Neutrophil (primary cell): ENCODE measurements at regions not wholly inside any gene's neighbourhood (a gene's known extent, or its start where the extent isn't known, plus 50 kb on each side); places are given as distances from the start of the nearest gene placed in this dataset.

Source experiments
- H3K27ac ChIP-seq: fragments of 200-600 bp; sonication (generic); 2 replicates; pipeline ENCODE4 v1.5.1; 2016; ENCODE audit warnings: mild to moderate bottlenecking, moderate library complexity
- H3K27me3 ChIP-seq: fragments of 200-600 bp; sonication (generic); 2 replicates; pipeline ENCODE4 v1.6.0; 2016; ENCODE audit warnings: mild to moderate bottlenecking
- H3K36me3 ChIP-seq: fragments of 200-600 bp; sonication (generic); 2 replicates; pipeline ENCODE4 v1.5.1; 2017
- H3K4me1 ChIP-seq, 2 experiments: fragments of 200-600 bp in 1 of 2; sonication (generic) in 1 of 2; 1 replicate in 1 of 2; 2 replicates in 1 of 2; pipeline versions ENCODE4 v1.5.1 to v1.6.1; 2013 to 2016; ENCODE audit warnings: low read depth in 1 of 2, low read length in 1 of 2, mild to moderate bottlenecking in 1 of 2, moderate library complexity in 1 of 2; ENCODE audit not compliant: control insufficient read depth in 1 of 2, insufficient read depth in 1 of 2
- H3K4me3 ChIP-seq, 2 experiments: fragments of 200-600 bp in 1 of 2; sonication (generic) in 1 of 2; 1 replicate in 1 of 2; 2 replicates in 1 of 2; pipeline ENCODE4 v1.5.1; 2013 to 2016; ENCODE audit warnings: low read depth in 1 of 2, low read length in 1 of 2, mild to moderate bottlenecking in 1 of 2, moderate library complexity in 1 of 2
- H3K9me3 ChIP-seq: fragments of 200-600 bp; sonication (generic); 2 replicates; pipeline ENCODE4 v1.5.1; 2016
- TF ChIP-seq, protein P1 (sequence below): fragments of 200-600 bp; sonication (generic); IDR thresholded peaks from 2 replicates; pipeline ENCODE4 v1.5.1; 2016; ENCODE audit warnings: antibody characterized with exemption

DNA sequence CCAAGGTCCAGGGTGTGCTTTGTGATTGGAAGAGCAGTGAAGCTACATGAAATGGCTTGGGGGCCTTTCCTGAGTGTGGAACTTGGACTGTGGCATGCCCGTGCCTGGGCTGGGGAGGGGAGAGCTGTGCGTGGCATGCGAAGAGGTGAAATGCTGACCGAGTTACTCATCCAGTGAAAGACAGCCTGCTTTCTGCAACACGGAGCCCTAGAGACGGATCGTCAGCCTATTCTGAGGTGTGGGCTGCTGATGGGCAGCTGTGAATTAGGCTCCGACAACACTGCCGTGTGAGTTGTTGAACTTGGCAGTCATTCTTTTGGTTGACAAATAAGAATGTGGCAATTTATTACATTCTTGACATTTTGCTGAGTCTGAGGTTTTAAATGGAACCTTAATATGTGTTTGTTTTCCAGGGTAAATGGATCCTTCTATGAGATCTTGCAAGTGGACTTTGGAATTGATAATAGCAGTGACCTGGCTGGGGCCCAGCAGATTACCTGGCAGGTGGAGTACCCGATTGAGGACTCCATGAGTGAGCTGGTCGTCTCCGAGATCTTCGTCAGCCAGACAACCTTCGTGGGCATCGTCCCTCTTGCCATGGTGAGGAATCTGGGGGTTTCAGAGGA, 453.9 kb downstream of the AACS start:
- Histone ChIP-seq H3K27me3 (no peaks in the 10 kb centered on the region), H3K4me3 (no peak overlapping the region), H3K36me3 (no peaks in the 10 kb centered on the region), H3K9me3 (no peaks in the 10 kb centered on the region), H3K27ac (no peak overlapping the region), H3K4me1 (no peaks in the 10 kb centered on the region)
- TF ChIP-seq, protein P1, sequence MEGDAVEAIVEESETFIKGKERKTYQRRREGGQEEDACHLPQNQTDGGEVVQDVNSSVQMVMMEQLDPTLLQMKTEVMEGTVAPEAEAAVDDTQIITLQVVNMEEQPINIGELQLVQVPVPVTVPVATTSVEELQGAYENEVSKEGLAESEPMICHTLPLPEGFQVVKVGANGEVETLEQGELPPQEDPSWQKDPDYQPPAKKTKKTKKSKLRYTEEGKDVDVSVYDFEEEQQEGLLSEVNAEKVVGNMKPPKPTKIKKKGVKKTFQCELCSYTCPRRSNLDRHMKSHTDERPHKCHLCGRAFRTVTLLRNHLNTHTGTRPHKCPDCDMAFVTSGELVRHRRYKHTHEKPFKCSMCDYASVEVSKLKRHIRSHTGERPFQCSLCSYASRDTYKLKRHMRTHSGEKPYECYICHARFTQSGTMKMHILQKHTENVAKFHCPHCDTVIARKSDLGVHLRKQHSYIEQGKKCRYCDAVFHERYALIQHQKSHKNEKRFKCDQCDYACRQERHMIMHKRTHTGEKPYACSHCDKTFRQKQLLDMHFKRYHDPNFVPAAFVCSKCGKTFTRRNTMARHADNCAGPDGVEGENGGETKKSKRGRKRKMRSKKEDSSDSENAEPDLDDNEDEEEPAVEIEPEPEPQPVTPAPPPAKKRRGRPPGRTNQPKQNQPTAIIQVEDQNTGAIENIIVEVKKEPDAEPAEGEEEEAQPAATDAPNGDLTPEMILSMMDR: no peak

DNA sequence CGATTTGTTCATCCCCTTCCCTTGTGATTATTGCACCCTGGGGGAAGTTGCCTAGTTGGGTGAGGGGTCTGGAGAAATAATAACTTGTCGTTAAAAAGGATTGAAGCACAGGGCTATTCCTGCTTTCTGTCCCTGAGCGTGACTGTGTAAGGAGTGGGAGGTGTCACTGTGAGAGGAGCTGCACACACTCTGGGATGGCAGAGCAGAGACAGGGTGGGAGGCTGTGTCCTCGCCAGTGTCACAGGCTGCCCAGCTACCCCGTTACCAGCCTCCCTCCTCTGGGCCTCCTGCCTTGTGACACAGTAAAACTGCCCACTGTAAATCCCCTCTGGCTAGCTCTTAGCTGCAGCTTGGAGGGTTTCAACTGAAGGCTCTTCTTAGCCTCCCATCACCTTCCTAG, 460.6 kb downstream of the AACS start:
- H3K9me3 ChIP-seq: no peaks in the 10 kb centered on the region
- H3K4me3 ChIP-seq: no peak overlapping the region
- no peaks in the 10 kb centered on the region for H3K27me3 ChIP-seq
- no peaks in the 10 kb centered on the region for H3K36me3 ChIP-seq
- H3K27ac ChIP-seq: no peak overlapping the region
- no peaks in the 10 kb centered on the region for H3K4me1 ChIP-seq
- TF ChIP-seq, protein P1: no peak

DNA sequence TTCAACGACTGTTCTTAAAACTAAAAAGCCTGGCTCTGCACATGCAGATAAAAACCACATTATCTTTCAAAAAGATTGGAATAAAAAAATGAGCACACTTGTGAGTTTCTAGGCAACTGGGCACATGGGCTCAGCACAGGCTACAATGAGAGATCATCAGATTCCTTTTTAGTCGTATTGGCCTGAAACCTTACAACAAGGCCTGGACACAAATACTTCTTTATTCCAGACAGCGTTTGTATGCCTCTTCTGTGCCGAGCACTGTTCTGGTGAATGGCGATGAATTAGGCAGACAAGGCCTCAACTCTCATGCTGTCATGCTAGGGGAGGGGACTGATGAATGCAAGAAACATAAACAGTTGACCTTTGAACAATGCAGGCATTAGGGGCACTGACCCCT, 463.0 kb downstream of the AACS start:
- no peaks in the 10 kb centered on the region for H3K36me3 ChIP-seq
- H3K27ac ChIP-seq: no peak overlapping the region
- no peaks in the 10 kb centered on the region for H3K9me3 ChIP-seq
- no peak overlapping the region for H3K4me3 ChIP-seq
- peaks cover 10% of the 10 kb centered on the region for H3K27me3 ChIP-seq
- H3K4me1 ChIP-seq: no peaks in the 10 kb centered on the region
- TF ChIP-seq, protein P1: no peak

DNA sequence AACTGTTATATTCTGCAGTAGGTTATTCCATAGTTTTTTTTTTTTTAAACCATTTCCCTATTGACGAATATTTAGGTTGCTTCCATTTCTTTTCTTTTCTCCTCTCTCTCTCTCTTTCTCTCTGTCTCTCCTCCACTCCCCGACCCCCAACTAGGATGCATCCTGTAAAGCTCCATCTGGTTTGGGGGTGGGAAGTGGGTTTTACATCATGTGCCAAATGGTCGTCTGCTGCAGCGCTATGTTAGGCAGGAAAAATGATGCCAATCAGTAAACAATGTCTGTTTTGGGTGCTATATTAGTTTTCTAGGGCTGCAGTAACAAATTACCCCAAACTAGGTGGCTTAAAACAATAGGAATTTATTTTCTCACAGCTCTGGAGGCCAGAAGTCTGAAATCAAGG, 465.0 kb downstream of the AACS start:
- H3K36me3 ChIP-seq: no peaks in the 10 kb centered on the region
- no peaks in the 10 kb centered on the region for H3K9me3 ChIP-seq
- H3K27me3 ChIP-seq: peaks cover 19% of the 10 kb centered on the region
- H3K4me1 ChIP-seq: no peaks in the 10 kb centered on the region
- no peak overlapping the region for H3K27ac ChIP-seq
- no peak overlapping the region for H3K4me3 ChIP-seq
- TF ChIP-seq, protein P1: no peak

DNA sequence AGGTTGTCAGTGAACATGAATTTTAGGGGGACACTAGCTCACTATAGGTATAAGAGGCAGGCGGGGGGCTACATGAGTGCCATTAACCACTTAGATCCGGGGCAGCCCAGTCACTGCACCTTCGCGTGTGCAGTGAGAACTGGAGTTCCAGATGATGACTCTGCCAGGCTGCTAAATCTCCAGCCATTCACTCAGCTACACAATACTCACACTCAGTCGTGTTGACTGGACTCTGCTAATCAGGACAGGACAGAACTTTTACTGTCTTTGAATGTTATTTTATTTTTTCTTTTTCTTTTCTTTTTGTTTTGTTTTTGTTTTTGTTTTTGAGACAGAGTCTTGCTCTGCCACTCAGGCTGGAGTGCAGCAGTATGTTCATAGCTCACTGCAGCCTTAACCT, 465.6 kb downstream of the AACS start:
- Histone ChIP-seq H3K36me3 (no peaks in the 10 kb centered on the region), H3K27ac (no peak overlapping the region), H3K27me3 (peaks cover 19% of the 10 kb centered on the region), H3K4me1 (no peaks in the 10 kb centered on the region), H3K9me3 (no peaks in the 10 kb centered on the region), H3K4me3 (no peak overlapping the region)
- TF ChIP-seq, protein P1: no peak

DNA sequence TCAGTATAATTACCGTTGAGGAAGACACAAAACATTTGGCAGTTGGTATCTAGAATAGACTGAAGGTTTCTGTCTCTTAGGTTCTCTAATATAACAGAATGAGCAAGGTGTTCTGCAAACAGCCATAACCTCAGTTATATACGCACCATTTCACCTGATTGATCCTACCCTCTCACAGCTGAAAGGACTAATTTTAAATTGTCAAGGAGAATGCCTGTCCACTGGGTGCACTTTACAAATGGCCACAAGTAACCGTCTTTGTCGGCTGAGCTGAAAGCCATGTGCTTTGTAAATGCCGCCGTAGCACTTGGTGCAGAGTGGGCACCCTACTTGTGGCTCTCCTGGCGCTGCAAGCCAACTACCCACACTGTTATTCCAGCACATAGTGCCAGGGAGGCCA, 466.3 kb downstream of the AACS start:
- no peaks in the 10 kb centered on the region for H3K4me1 ChIP-seq
- no peak overlapping the region for H3K27ac ChIP-seq
- no peak overlapping the region for H3K4me3 ChIP-seq
- H3K27me3 ChIP-seq: peaks cover 19% of the 10 kb centered on the region
- TF ChIP-seq, protein P1: no peak
- H3K36me3 ChIP-seq: no peaks in the 10 kb centered on the region
- no peaks in the 10 kb centered on the region for H3K9me3 ChIP-seq
